ENCODE measurements at regions not wholly inside any gene's neighbourhood (a gene's known extent, or its start where the extent isn't known, plus 50 kb on each side); places are given as distances from the start of the nearest gene placed in this dataset.
A peak's percentile ranks its signal among the peaks of the same experiment; 100 is the strongest.

GRCh38 chr14:100381395-100382105, 58.4 kb downstream of the SLC25A47 start:
- DNase-seq (ENCODE audit: low spot score): no peak

DNA sequence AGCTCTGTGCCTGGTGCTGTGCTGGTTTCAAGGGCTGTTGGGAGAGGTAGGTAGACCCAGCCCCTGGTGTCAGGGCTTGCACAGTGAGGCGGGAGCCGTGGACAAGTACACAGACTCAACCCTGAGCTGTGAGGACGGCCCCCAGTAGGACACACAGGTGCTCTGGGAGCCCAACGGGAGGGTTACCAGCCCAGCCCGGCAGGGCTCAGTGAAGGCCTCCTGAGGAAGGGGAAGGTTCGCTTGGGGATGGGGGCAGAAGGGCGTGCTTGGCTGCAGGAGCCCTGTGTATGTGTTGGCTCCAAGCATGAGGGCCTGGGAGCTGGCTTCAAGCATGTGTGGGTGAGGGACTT, 58.9 kb downstream of the SLC25A47 start:
- DNase-seq (ENCODE audit: low spot score): no peak

DNA sequence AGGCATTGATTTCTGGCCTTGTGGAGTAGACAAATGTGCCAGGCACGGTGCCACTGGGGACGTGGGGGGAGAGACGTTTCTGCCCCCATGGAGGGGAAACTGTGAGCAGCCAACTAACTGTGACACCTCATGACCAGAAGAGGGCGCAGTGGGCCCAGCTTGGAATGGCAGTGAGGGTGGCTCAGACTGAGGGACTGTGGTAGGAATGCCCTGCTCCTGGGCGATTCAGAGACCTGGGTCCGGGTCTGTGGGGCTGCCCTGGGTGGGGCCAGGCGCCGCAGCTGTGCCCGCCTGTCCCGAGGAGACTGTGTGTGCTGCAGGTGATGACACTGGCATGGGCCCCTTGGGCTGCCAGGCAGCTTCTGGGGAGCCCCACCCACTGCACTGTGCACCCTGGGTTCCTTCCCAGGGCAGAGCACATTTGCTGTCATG, 60.6 kb downstream of the SLC25A47 start:
- peak; percentile 60 for DNase-seq (ENCODE audit: low spot score)

DNA sequence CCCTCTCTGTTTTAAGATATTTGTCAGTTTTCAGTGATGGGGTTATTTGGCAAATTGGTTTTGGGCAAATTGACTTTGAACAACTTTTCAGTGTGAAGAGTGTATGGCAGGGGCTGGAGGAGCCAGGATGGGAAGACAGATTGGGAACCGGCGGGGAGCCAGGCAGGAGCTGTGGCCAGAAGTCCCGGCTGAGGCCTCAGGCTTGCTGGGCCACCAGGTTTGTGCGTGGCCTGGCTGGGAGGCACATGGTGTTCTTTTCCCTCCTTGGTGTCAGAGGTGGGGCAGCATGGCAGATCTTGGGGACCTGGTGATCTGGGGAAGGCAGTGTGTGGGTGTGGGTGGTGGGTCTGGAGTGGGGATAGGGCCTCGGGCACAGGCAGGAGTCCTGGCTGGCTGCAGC, 61.1 kb downstream of the SLC25A47 start:
- no peak for DNase-seq (ENCODE audit: low spot score)

DNA sequence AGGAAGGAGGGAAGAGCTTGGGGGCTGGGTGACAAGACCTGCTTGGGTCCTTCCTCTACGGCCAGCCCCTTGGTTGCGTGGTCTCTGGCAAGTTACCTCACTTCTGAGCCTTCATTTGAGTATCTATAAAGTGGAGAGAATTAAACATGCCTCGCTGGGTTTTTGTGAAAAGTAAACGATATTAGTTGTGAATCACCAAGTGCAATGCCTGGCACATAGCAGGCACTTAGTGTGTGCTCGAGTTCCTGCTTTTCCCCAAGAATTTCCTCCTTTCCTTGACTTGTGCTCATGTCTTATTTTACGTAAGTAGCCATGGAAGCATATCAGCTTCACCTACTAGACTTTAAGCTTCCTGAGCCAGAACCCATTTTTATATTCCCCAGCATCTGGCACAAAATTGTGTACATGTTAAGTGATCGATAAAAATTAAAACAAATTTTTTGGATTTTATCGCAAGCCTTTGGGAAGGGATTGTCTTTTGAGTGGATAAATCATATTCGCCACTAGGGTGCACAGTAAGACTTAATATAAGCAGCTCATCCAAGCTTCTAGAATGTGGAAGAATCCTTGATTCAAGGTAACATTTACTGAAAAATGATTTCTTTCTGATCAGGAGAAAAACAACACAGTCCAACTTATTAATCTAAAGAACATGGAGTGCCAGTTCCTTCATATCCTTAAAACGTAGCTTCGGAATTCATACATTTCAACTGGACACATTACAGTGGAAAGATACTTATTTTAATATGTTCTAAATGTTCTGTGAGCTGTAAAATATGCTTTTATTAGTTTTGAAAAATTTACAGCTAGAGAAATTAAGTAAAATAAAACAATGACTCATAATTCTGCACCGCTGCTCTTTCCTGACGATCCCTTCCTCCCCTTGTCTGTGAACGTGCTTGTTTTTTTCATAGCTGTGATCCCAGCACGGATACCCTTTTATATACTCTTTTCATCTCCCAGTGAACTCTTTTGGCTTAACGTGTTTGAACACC, 62.0 kb downstream of the SLC25A47 start:
- no peak for DNase-seq (ENCODE audit: low spot score)

DNA sequence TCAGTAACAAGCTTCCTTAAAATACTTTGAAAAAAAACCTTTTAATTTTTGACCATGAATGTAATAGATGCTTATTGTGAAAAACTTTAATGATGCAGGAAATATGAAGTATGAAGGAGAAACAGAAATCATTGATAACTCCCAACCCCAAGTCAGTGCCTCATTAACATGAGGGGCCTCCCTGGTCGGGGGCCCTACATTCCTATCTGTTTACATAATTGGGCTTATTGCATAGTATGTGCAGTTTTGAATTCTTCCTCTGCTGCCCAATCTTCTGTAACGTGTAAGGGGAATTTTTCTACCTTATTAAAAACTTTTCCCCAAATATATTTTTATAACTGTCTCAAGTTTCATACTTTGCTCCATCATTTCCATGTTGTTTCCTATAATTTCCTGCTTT, 63.0 kb downstream of the SLC25A47 start:
- no peak for DNase-seq (ENCODE audit: low spot score)

GRCh38 chr14:100386846-100387245, 63.7 kb downstream of the SLC25A47 start:
- no peak for DNase-seq (ENCODE audit: low spot score)

DNA sequence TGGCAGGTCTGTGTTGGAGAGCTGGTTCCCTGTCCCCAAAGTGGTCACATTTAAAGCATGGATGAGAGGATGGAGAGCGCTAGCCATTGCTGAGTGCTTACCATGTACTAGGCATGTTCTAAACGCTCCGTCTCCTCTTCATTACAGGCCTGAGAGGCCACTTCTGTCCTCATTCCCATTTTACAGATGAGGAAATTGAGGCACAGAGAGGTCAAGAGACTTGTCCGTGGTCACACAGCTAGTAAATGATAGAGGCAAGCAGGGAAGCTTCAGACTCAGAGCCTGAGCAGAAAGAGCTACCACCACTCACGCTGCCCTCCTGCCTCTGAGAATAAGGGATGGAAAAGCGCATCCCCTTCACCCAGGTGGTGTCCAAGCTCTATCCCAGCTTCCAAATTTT, 64.3 kb downstream of the SLC25A47 start:
- no peak for DNase-seq (ENCODE audit: low spot score)

- peak; percentile 39 for DNase-seq (ENCODE audit: low spot score)
Observed at GRCh38 chr14:100388103-100389054, 65.2 kb downstream of the SLC25A47 start.

GRCh38 chr14:100389497-100390104, 66.5 kb downstream of the SLC25A47 start:
- peak; percentile 56 for DNase-seq (ENCODE audit: low spot score)

- DNase-seq (ENCODE audit: low spot score): no peak
Observed at GRCh38 chr14:100391173-100391572, 68.0 kb downstream of the SLC25A47 start.

DNA sequence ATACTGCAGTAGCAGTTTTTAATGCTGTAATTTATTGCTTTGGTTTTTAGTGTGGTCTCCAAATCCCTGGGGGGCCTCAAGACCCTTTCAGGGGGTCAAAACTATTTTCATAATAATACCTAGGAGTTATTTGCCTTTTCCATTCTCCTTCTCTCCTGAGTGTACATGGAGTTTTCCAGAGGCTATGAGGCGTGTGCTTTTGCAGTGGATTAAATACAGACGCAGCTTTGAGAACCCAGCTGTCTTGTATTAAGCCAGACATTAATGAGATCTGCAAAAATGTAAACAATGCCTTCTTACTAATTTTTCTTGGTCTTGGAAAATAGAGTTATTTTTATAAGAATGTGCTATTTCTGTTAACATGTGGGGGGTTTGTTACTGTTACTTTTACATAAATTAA, 68.6 kb downstream of the SLC25A47 start:
- no peak for DNase-seq (ENCODE audit: low spot score)

DNA sequence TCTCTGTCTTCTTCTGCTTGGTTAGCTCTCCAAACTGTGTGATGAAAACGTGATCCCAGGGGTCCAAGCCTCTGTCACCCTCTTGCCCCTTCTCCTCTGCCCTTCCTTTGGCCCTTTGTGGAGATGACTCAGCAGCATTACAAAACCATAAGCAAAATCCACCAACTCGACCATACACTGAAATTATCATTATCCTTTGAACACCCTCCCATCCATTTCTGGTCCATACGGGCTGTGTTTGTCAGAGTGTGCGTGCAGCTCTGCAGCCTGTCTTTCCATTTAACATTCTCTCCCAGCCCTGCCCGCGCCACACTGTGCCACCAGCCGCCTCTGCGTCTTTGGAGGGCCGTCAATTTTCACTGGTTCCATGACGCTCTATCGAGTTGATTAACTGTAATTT, 69.2 kb downstream of the SLC25A47 start:
- no peak for DNase-seq (ENCODE audit: low spot score)

- no peak for DNase-seq (ENCODE audit: low spot score)
Observed at GRCh38 chr14:100393362-100393761, 70.2 kb downstream of the SLC25A47 start.

- DNase-seq (ENCODE audit: low spot score): no peak
Observed at GRCh38 chr14:100393906-100394732, 71.0 kb downstream of the SLC25A47 start.

DNA sequence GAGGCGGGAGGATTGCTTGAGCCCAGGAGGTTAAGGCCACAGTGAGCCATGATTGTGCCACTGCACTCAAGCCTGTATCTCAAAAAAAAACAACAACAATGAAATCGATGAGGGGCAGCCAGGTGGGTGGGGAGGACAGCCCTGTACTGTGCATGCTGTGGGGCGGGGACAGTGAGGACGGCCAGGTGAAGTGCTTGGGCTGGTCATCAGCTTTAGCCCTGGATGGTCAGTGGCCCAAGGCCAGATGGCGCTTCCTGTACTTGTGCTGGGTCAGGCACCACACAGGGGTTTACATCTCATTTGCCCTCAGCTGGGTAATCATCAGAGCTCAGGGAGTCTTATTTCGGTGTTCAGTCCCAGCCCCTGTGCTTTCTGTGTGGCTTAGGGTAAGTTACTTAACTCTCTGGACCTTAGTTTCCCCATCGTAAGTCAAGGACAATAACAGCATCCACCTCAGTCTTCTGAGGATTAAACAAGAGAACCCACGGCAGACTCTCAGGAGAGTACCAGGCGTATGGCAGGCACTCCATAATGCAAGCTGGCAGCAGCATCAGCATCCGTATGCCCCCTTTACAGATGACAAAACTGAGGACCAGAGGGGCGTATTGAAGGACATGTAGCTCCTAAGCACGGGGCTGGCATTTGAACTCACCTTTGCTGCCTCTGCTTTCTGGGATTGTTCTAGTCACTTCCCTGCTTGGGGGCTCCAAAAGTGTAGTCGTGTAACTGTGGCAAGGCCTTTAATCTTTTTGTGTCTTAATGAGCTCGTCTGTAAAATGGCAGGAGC, 71.9 kb downstream of the SLC25A47 start:
- DNase-seq (ENCODE audit: low spot score): no peak

GRCh38 chr14:100396266-100396795, 73.2 kb downstream of the SLC25A47 start:
- no peak for DNase-seq (ENCODE audit: low spot score)

- DNase-seq (ENCODE audit: low spot score): no peak
Observed at GRCh38 chr14:100397005-100397404, 73.9 kb downstream of the SLC25A47 start.

GRCh38 chr14:100398044-100398443, 74.9 kb downstream of the SLC25A47 start:
- peak; percentile 42 for DNase-seq (ENCODE audit: low spot score)
